ENCODE measurements at regions not wholly inside any gene's neighbourhood (a gene's known extent, or its start where the extent isn't known, plus 50 kb on each side); places are given as distances from the start of the nearest gene placed in this dataset.
A peak's percentile ranks its signal among the peaks of the same experiment; 100 is the strongest.

DNA sequence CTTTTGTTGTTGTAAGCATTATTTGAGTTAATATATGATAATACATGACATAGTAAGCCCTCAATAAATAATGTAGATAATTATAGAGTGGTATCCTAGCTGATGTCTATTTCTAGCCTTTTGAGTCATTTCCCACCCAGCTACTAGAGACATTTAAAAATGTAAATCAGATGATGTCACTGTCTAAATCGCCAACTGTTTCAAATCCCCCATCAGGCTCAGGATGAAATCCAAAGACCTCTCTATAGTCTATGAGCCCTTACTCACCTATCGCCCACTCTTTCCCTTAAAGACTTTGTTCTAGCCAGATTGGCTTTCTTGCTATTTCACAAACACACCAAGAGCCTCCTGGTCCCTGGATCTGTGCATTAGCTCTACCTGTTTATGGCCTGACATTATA is 135.4 kb upstream of the PLET1 start:
- DNase-seq (ENCODE audit: low read depth, low spot score), result no peak
- no peak overlapping the region for H3K27ac ChIP-seq

DNA sequence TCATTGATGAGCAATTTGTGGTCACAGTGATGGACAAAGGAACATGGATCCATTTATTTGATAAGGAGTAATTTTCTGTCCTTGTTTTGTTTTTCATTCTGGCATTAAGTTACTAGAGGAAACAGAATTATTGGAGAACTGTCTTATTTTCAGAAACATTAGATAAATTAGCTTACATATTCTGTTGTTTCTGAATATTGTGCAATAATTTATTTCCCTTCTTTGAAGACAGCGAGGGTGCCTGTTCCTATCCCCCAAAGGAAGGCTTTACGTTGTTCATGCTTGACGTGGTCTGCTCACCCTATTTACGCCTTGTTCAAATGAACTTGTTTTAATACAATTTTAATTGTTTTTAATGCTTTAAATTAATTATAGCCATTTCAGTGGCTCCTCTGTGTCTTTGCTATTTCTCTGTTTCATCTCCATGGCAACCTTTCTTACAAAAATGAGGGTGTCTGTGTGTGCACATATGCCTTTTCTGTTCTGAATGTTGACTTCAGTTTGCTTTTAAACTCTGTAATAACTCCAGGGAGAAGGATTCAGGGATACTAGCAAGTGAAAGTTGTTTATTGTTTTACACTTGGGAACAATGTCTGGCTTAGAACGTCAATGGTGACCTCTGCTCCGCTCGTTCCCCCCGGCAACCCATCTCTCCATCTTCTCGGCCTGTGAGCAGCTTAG is 138.3 kb upstream of the PLET1 start:
- no peak for DNase-seq (ENCODE audit: low read depth, low spot score)
- no peak overlapping the region for H3K27ac ChIP-seq

DNA sequence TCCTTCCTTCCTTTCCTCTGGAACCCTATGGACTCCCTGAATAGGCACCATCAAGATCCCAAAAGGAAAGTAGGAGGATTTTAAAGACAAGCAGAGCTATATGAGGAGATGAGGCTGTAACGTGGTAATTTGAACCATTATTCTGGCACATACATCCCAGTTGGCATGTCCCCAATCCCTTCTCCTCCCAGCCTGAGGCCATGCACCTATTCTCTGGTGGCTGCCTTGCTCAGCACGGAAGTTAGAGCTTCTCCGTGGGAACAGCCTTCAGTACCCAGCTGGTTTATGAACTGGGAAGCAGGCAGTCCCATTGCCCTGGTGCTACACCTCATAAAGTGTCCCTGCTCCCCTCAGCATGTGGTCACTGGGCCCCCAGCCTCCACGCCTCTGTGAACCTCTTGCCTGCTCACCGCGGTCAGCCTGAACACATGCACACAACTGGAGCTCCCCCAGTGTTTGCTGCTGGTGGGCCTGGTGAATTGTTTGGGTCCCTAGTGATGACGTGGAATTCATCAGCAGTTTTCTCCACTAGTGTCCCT is 139.9 kb upstream of the PLET1 start:
- no peak for DNase-seq (ENCODE audit: low read depth, low spot score)

DNA sequence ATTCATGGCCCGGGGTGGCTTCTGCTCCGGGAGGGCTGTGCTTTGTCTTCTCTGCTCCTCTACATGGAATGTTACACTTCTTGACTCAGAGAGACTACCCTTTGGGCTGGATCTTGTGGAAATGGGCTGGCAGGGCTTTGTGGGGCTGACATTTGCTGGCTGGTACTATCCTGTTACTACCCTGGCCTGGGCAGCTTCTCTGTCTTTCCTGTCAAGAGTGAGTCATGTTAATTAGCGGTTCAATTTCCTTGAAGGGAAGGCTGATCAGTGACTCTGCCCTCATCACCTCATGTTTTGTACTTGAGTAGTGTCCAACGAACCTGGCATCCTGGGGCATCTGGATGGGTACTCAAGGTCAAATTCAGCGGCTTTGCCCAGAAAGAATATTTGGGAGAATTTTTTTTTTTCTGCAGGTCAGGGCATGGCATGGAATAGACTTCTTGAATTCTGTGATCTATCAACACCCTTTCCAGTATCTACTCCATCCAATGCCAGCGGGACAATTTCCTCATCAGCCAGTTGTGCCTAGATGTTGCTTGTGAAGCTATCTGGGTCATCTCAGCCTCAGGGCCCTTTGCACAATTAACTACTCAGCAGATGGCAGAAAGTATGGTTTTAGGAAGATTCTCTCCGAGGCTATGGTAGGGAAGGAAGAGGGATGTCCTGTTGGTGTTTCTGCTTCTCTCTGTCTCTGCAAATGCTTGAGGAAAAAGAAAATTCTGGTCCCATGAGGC is 140.5 kb upstream of the PLET1 start:
- DNase-seq (ENCODE audit: low read depth, low spot score), result no peak

More for the DNA sequence above, 139.9 kb upstream of the PLET1 start:
- H3K27ac ChIP-seq, result no peak overlapping the region

DNA sequence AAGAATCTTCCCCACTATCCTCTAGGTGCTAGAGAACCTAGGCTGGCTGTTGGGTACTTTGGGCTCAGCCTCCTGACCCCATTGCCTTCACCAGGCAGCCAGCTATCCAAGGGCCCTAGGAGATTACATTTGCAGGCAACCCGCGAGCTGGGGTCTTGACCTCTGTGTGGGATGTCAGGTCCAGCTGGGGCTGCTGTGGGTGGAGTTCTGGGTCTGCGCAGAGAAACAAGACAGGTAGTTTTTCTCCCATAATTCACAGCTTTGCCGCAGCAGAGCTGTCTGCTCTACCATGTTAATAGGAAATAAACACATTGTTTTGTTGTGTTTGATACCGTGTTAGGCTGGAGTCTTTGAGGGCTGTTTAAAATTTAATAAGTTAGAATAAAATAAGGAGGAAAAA is 142.8 kb upstream of the PLET1 start:
- DNase-seq (ENCODE audit: low read depth, low spot score), result no peak
- H3K27ac ChIP-seq, result no peak overlapping the region

More for the DNA sequence above, 140.5 kb upstream of the PLET1 start:
- no peak overlapping the region for H3K27ac ChIP-seq

GRCh38 chr11:112404112-112404511 is 143.5 kb upstream of the PLET1 start:
- H3K27ac ChIP-seq, result no peak overlapping the region
- no peak for DNase-seq (ENCODE audit: low read depth, low spot score)

- H3K27ac ChIP-seq, result no peak overlapping the region
- no peak for DNase-seq (ENCODE audit: low read depth, low spot score)
Measured at GRCh38 chr11:112408517-112408916, 147.9 kb upstream of the PLET1 start.

DNA sequence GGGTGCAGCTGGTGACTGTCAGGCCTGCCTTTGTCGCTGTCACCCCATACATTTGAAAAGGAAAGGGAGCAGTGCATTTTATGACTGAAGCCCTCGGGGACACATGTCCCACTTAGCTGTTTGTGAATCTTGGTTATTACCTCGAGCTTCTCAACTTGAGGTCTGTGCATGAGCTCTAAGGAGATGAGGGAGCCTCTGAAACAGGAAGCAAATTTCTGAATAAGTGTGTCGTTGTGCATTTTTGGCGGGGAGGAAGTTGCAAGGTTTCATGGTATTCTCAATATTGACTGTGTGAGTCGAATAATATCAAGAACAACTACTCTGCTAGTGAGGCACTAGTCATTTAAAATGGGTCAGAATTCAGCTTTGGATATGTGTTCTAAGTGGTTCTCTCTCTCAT is 149.7 kb upstream of the PLET1 start:
- DNase-seq (ENCODE audit: low read depth, low spot score), result no peak
- H3K27ac ChIP-seq, result no peak overlapping the region

DNA sequence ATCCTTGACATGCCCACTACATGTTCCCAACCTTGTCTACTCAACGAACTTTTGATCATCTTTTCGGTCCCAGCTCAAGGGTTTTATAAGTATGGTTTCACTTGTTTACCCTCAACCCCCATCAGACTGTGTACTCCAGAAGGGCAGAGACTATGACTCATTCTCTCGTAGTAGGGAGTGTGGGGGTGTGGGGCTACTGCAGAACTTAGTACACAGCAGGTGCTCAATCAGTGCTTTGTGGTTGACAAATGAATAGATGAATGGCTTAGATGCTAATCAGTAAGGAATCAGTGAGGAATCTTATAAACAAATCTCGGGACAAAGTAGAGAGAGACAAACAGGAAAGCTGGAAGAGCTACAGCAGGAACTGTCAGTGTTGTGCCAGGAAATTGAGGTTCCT is 151.7 kb upstream of the PLET1 start:
- no peak overlapping the region for H3K27ac ChIP-seq
- DNase-seq (ENCODE audit: low read depth, low spot score), result peak; percentile 29

- no peak overlapping the region for H3K27ac ChIP-seq
- DNase-seq (ENCODE audit: low read depth, low spot score), result no peak
Measured at GRCh38 chr11:112417339-112417738, 156.7 kb upstream of the PLET1 start.

GRCh38 chr11:112418438-112418837 is 157.8 kb upstream of the PLET1 start:
- no peak overlapping the region for H3K27ac ChIP-seq
- DNase-seq (ENCODE audit: low read depth, low spot score), result no peak

DNA sequence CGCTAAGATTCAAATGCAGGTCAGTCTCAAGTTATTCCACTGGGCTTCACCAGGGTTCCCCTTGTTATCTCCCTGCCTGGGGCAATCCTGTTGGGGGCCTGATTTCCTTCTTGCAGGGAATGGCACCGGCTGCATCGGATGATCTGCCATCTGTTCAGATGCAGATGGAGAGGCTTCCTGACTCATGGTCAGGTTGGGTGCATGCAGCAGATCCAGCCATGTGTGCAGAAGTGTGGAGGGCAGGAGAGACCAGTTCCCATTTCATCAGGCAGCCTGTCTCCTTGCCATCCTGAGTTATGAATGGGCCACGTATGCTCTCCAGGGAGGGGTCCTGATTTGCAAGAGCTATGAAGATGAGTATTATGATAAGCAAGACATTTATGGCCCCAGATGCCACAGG is 161.2 kb upstream of the PLET1 start:
- no peak overlapping the region for H3K27ac ChIP-seq

DNA sequence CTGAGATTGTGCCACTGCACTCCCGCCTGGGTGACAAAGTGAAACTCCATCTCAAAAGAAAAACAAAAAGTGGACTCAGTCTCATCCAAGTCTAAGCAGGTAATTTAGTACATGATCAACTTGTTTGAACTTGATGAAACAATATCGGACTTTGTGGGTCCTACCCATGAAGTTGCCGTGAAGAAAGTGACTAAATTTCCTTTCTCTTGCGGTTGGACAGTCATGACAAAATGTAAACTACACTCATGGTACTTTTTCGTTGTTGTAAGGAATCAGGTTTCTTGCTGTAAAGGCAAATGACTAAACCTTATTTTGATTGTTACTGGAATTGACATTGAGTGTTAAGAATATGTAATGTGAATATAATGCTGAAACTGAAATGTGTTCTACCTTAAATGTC is 164.5 kb upstream of the PLET1 start:
- peak; percentile 81 for DNase-seq (ENCODE audit: low read depth, low spot score)
- H3K27ac ChIP-seq, result no peak overlapping the region

More for the DNA sequence above, 161.2 kb upstream of the PLET1 start:
- no peak for DNase-seq (ENCODE audit: low read depth, low spot score)

DNA sequence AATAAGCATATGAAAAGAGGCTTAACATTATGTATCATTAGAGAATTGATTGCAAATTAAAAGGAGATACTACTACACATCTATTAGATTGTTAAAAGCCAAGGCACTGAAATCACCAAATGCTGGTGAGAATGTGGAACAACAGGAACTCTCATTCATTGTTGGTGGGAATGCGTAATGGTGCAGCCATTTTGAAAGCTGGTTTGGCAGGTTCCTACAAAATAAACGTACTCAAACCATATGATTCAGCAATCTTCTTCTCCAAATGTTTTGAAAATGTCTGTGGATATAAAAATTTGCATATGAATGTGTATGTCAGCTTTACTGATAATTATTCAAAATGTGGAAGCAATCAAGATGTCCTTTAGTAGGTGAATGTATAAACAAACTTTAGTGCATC is 176.4 kb upstream of the PLET1 start:
- DNase-seq (ENCODE audit: low read depth, low spot score), result peak; percentile 46

DNA sequence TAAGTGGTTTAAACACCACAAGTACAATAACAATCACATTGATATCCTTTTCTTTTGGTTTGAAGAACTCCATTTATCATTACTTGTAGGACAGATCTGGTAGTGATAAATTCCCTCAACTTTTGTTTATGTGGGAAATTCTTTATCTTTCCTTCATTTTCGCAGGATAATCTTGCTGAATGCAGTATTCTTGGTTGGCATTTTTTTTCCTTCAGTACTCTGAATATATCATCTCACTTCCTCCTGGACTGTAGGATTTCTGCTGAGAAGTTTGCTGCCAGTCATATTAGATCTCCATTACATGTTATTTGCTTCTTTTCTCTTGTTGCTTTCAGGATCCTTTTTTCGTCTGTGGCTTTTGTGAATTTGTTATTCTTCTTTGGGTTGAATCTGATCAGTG is 179.0 kb upstream of the PLET1 start:
- no peak for DNase-seq (ENCODE audit: low read depth, low spot score)

More for the DNA sequence above, 176.4 kb upstream of the PLET1 start:
- H3K27ac ChIP-seq, result no peak overlapping the region

GRCh38 chr11:112440518-112440917 is 179.9 kb upstream of the PLET1 start:
- no peak for DNase-seq (ENCODE audit: low read depth, low spot score)
- no peak overlapping the region for H3K27ac ChIP-seq

More for the DNA sequence above, 179.0 kb upstream of the PLET1 start:
- H3K27ac ChIP-seq, result no peak overlapping the region

- H3K27ac ChIP-seq, result no peak overlapping the region
- DNase-seq (ENCODE audit: low read depth, low spot score), result no peak
Measured at GRCh38 chr11:112448168-112448567, 187.5 kb upstream of the PLET1 start.

DNA sequence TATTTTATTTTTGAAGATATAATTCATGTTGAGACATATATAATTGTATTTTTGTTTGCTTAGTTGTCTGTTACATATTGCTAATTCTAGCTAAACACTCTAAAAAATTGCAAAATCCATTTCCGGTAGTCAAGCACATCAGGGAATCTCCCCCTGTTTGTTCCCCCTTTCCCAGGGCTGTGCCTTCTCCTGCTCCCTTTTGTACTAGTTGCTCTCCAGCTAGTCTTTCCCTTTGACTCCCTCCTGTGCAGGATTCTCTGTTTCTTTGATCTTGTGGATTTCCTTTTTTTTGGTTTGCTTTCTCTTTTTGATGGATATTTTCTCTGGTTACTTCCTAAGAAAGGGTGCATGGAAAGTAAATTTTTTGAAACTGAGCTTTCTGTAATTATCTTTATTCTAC is 188.1 kb upstream of the PLET1 start:
- H3K27ac ChIP-seq, result no peak overlapping the region
- DNase-seq (ENCODE audit: low read depth, low spot score), result no peak

DNA sequence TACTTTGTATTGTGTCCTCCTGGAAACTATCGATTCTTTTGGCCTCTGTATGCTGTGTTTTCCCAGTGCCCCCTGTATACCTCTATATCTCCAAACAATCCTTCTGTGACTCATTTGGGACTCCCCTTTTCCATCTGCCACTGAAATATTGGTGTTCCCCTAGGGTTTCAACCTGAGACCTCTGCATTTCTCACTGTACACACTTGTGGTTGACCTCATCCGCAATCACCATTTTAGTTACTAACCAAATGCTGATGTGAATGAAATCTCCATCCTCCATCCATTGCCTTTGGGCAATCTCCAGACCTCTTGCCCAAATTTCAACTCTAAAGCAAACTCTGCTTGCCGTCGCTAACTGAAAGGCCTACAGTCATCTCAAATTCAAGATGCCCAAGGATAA is 190.6 kb upstream of the PLET1 start:
- H3K27ac ChIP-seq, result no peak overlapping the region
- no peak for DNase-seq (ENCODE audit: low read depth, low spot score)

DNA sequence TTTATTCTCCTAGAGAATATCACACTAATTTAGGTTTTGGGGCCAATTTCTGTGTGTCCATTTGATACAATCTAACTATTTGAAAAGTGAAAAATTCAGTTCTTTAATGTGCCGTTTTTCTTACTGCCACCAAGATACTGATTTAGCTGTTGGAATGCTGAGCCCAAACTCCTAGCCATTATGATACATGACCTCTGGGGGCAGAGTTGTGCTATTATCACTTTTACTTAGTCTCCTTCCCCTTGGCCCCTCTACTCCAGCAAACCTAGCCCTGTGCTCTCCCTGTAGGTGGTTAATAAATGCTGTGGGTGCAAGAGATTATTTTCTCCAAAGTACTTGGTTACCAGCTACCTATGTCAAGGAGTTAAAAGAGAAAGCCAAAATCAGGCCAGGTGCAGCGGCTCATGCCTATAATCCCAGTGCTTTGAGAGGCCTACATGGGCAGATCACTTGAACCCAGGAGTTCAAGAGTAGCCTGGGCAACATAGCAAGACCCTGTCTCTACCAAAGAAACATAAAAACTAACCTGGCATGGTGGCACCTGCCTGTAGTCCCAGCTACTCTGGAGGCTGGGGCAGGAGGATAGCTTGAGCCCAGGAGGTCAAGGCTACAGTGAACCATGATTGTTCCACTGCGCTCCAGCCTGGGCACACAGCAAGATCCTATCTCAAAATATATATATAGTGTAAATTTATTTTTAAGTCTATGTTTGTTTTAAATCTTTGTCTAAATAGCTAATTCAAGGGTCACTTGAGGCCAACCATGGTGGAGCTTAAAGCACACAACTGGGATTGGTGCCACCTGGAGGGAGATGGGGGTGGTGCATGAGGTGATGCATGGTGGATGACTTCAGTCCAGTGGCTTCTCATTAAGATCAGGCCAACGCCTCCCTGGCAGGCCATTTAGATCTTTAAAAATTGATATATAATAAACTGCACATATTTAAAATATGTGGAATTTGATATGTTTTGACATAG is 193.2 kb upstream of the PLET1 start:
- H3K27ac ChIP-seq, result no peak overlapping the region
- DNase-seq (ENCODE audit: low read depth, low spot score), result no peak
